ENCODE measurements at regions not wholly inside any gene's neighbourhood (a gene's known extent, or its start where the extent isn't known, plus 50 kb on each side); places are given as distances from the start of the nearest gene placed in this dataset.

DNA sequence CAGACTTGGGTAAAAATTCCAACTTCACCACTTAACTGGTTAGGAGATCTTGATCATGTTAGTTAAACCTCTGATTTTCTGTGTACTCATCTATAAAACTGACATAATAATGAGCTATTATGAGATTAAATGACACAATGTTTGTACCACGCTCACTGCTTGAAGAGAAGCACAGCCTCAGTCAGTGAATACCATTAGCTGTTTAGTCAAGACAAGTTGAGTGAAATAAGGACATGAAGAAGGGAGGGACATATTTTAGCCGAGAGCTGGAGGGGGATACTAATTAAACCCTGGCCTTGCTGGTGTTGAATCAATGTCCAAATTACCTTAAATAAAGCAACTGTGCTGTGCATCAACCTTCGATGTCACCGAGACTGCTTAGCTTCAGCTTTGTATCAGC lies 105.1 kb upstream of the TOX3 start:
- no peaks in the 10 kb centered on the region for H3K4me1 Mint-ChIP-seq
- TF ChIP-seq, protein P1, sequence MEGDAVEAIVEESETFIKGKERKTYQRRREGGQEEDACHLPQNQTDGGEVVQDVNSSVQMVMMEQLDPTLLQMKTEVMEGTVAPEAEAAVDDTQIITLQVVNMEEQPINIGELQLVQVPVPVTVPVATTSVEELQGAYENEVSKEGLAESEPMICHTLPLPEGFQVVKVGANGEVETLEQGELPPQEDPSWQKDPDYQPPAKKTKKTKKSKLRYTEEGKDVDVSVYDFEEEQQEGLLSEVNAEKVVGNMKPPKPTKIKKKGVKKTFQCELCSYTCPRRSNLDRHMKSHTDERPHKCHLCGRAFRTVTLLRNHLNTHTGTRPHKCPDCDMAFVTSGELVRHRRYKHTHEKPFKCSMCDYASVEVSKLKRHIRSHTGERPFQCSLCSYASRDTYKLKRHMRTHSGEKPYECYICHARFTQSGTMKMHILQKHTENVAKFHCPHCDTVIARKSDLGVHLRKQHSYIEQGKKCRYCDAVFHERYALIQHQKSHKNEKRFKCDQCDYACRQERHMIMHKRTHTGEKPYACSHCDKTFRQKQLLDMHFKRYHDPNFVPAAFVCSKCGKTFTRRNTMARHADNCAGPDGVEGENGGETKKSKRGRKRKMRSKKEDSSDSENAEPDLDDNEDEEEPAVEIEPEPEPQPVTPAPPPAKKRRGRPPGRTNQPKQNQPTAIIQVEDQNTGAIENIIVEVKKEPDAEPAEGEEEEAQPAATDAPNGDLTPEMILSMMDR (IDR thresholded peaks at IDR 0.05; ENCODE audit: unreplicated experiment in 3 of 3), result no peak

DNA sequence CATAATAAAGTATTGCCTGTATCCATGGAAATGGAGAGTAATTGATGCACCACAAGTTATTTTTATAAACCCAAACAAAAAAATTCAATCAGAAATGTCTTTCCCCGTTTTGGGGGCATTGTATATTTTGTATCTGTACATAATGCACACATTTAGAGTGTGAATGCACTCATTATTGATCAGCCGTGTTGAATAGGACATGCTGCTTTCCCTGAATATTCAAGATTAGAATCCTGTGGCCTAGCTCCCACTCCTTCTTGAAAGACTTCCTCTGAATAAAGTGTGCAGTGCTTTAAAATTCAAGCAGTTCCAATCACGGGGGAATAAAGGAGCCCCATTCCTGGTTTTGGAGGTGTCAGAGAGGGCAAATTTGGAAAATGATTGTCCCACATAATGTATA lies 103.8 kb upstream of the TOX3 start:
- Mint-ChIP-seq H3K27ac (no peak overlapping the region), H3K36me3 (ENCODE audit: low read depth) (no peaks in the 10 kb centered on the region), H3K4me3 (no peak overlapping the region), H3K27me3 (ENCODE audit: low read depth) (no peaks in the 10 kb centered on the region), H3K4me1 (no peaks in the 10 kb centered on the region), H3K9me3 (no peaks in the 10 kb centered on the region)
- TF ChIP-seq, protein P1 (IDR thresholded peaks at IDR 0.05; ENCODE audit: unreplicated experiment in 3 of 3), result no peak

More for the DNA sequence above, 105.1 kb upstream of the TOX3 start:
- Mint-ChIP-seq H3K4me3 (no peak overlapping the region), H3K27ac (no peak overlapping the region), H3K9me3 (no peaks in the 10 kb centered on the region), H3K27me3 (ENCODE audit: low read depth) (no peaks in the 10 kb centered on the region), H3K36me3 (ENCODE audit: low read depth) (no peaks in the 10 kb centered on the region)

GRCh38 chr16:52650318-52650717 lies 103.4 kb upstream of the TOX3 start:
- H3K4me3 Mint-ChIP-seq, result no peak overlapping the region
- H3K4me1 Mint-ChIP-seq, result no peaks in the 10 kb centered on the region
- no peak overlapping the region for H3K27ac Mint-ChIP-seq
- no peaks in the 10 kb centered on the region for H3K9me3 Mint-ChIP-seq
- peaks cover under 1% of the 10 kb centered on the region for H3K27me3 Mint-ChIP-seq (ENCODE audit: low read depth)
- TF ChIP-seq, protein P1 (IDR thresholded peaks at IDR 0.05; ENCODE audit: unreplicated experiment in 3 of 3), result no peak
- no peaks in the 10 kb centered on the region for H3K36me3 Mint-ChIP-seq (ENCODE audit: low read depth)

GRCh38 chr16:52649870-52650269 lies 102.9 kb upstream of the TOX3 start:
- TF ChIP-seq, protein P1 (IDR thresholded peaks at IDR 0.05; ENCODE audit: unreplicated experiment in 3 of 3), result no peak
- Mint-ChIP-seq H3K27ac (no peak overlapping the region), H3K4me3 (no peak overlapping the region), H3K9me3 (no peaks in the 10 kb centered on the region), H3K36me3 (ENCODE audit: low read depth) (no peaks in the 10 kb centered on the region), H3K27me3 (ENCODE audit: low read depth) (peaks cover 4% of the 10 kb centered on the region), H3K4me1 (no peaks in the 10 kb centered on the region)

GRCh38 chr16:52647588-52647987 lies 100.6 kb upstream of the TOX3 start:
- H3K4me1 Mint-ChIP-seq, result no peaks in the 10 kb centered on the region
- TF ChIP-seq, protein P1 (IDR thresholded peaks at IDR 0.05; ENCODE audit: unreplicated experiment in 3 of 3), result no peak
- no peaks in the 10 kb centered on the region for H3K9me3 Mint-ChIP-seq
- peaks cover 14% of the 10 kb centered on the region for H3K27me3 Mint-ChIP-seq (ENCODE audit: low read depth)
- no peak overlapping the region for H3K27ac Mint-ChIP-seq
- no peak overlapping the region for H3K4me3 Mint-ChIP-seq
- no peaks in the 10 kb centered on the region for H3K36me3 Mint-ChIP-seq (ENCODE audit: low read depth)

DNA sequence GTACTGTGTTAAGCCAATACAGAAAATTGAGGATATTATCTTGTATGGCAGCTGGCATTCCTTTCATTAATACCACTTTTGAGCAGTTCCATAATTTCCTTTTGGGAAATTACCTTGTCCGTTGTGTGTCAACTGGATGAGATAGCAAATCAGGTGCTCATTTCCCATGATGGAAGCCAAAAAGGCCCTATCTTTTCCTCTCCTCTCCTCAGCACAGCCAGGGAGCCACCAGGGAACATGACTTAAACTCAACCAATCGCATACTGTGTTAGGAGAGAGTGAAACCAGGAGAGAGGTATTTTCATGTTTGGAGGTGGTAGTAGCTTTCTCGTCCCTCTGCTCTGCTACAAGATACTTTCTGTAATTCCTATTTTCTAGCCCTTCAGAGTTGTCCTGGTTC lies 96.1 kb upstream of the TOX3 start:
- Mint-ChIP-seq H3K4me3 (no peak overlapping the region), H3K27ac (no peak overlapping the region), H3K27me3 (ENCODE audit: low read depth) (peaks cover 16% of the 10 kb centered on the region), H3K9me3 (no peaks in the 10 kb centered on the region), H3K4me1 (no peaks in the 10 kb centered on the region), H3K36me3 (ENCODE audit: low read depth) (no peaks in the 10 kb centered on the region)
- TF ChIP-seq, protein P1 (IDR thresholded peaks at IDR 0.05; ENCODE audit: unreplicated experiment in 3 of 3), result no peak

Data from nephron (organoid).